H9 (cell line): ENCODE measurements at regions not wholly inside any gene's neighbourhood (a gene's known extent, or its start where the extent isn't known, plus 50 kb on each side); places are given as distances from the start of the nearest gene placed in this dataset.
"Not testable (repeated sequence)": the region's sequence is repeated elsewhere in the genome, so short reads cannot be mapped to it uniquely, and the experiment has no call there.

ENCODE experiments used
- DNase-seq: peaks from one replicate; pipeline ENCODE4 v3.0.0-alpha.2; 2017
- H2AFZ ChIP-seq: one replicate; pipeline ENCODE4 v1.6.1; 2013; ENCODE audit warnings: mild to moderate bottlenecking, low read length, control low read depth, moderate library complexity
- H2AK5ac ChIP-seq: 2 replicates; pipeline ENCODE4 v1.6.1; 2013; ENCODE audit warnings: low read length, control low read depth, mixed read lengths; ENCODE audit not compliant: insufficient read length
- H2BK120ac ChIP-seq: one replicate; pipeline ENCODE4 v1.6.1; 2013; ENCODE audit warnings: low read depth, mild to moderate bottlenecking, low read length, control low read depth, inconsistent platforms; ENCODE audit not compliant: poor library complexity, severe bottlenecking
- H2BK12ac ChIP-seq: 2 replicates; pipeline ENCODE4 v1.6.1; 2013; ENCODE audit warnings: low read length, control low read depth, mixed read lengths, low read depth; ENCODE audit not compliant: insufficient read length
- H2BK15ac ChIP-seq: 2 replicates; pipeline ENCODE4 v1.6.1; 2013; ENCODE audit warnings: low read depth, low read length, control low read depth
- H2BK20ac ChIP-seq: one replicate; pipeline ENCODE4 v1.6.1; 2013; ENCODE audit warnings: low read depth, mild to moderate bottlenecking, low read length, control low read depth, inconsistent platforms; ENCODE audit not compliant: poor library complexity, severe bottlenecking
- H2BK5ac ChIP-seq: 2 replicates; pipeline ENCODE4 v1.6.1; 2013; ENCODE audit warnings: low read length, control low read depth, mixed read lengths; ENCODE audit not compliant: insufficient read length
- H3K14ac ChIP-seq: 2 replicates; pipeline ENCODE4 v1.6.1; 2013; ENCODE audit warnings: low read length, control low read depth; ENCODE audit not compliant: insufficient read depth
- H3K18ac ChIP-seq: 2 replicates; pipeline ENCODE4 v1.6.1; 2013; ENCODE audit warnings: low read depth, mild to moderate bottlenecking, mixed read lengths, low read length, control low read depth; ENCODE audit not compliant: insufficient read length
- H3K23ac ChIP-seq: 2 replicates; pipeline ENCODE4 v1.6.1; 2013; ENCODE audit warnings: low read length, control low read depth, mixed read lengths, low read depth; ENCODE audit not compliant: insufficient read length
- H3K23me2 ChIP-seq: 2 replicates; pipeline ENCODE4 v1.6.1; 2013; ENCODE audit warnings: low read depth, mild to moderate bottlenecking, mixed read lengths, low read length, control low read depth; ENCODE audit not compliant: insufficient read length, poor library complexity, severe bottlenecking
- H3K27ac ChIP-seq: 2 replicates; pipeline ENCODE4 v1.5.1; 2013; ENCODE audit warnings: low read length, control low read depth, mixed read lengths, low read depth; ENCODE audit not compliant: insufficient read length
- H3K27me3 ChIP-seq: 2 replicates; pipeline ENCODE4 v1.6.1; 2013; ENCODE audit warnings: low read length, control low read depth, inconsistent platforms; ENCODE audit not compliant: insufficient read depth
- H3K4ac ChIP-seq: 2 replicates; pipeline ENCODE4 v1.6.1; 2013; ENCODE audit warnings: low read depth, mild to moderate bottlenecking, control low read depth, inconsistent platforms, low read length, moderate library complexity
- H3K4me1 ChIP-seq: 2 replicates; pipeline ENCODE4 v1.6.1; 2013; ENCODE audit warnings: low read length, control low read depth, inconsistent platforms; ENCODE audit not compliant: insufficient read depth
- H3K4me2 ChIP-seq: 2 replicates; pipeline ENCODE4 v1.6.1; 2013; ENCODE audit warnings: low read length, control low read depth, mixed read lengths; ENCODE audit not compliant: insufficient read length, insufficient read depth
- H3K56ac ChIP-seq: 2 replicates; pipeline ENCODE4 v1.6.1; 2013; ENCODE audit warnings: low read depth, mild to moderate bottlenecking, mixed read lengths, low read length, control low read depth; ENCODE audit not compliant: insufficient read length
- H3K79me1 ChIP-seq: 2 replicates; pipeline ENCODE4 v1.6.1; 2013; ENCODE audit warnings: low read depth, mild to moderate bottlenecking, moderate library complexity, low read length, control low read depth, inconsistent platforms; ENCODE audit not compliant: insufficient read depth, poor library complexity, severe bottlenecking
- H3K79me2 ChIP-seq: 2 replicates; pipeline ENCODE4 v1.6.1; 2013; ENCODE audit warnings: low read length, control low read depth, inconsistent platforms; ENCODE audit not compliant: insufficient read depth
- H3K9ac ChIP-seq: 2 replicates; pipeline ENCODE4 v1.6.1; 2013; ENCODE audit warnings: low read length, control low read depth, mixed read lengths; ENCODE audit not compliant: insufficient read length; ENCODE audit errors: extremely low read depth
- H3K9me3 ChIP-seq: one replicate; pipeline ENCODE4 v1.6.1; 2013; ENCODE audit warnings: low read depth, low read length, inconsistent platforms; ENCODE audit not compliant: control insufficient read depth
- H3T11ph ChIP-seq: one replicate; pipeline ENCODE4 v1.6.1; 2013; ENCODE audit warnings: mild to moderate bottlenecking, low read length, control low read depth, inconsistent platforms
- H4K20me1 ChIP-seq: one replicate; pipeline ENCODE4 v1.6.1; 2013; ENCODE audit not compliant: control insufficient read depth, insufficient read length, insufficient read depth
- H4K5ac ChIP-seq: 2 replicates; pipeline ENCODE4 v1.6.1; 2013; ENCODE audit warnings: low read depth, mild to moderate bottlenecking, mixed read lengths, low read length, control low read depth; ENCODE audit not compliant: insufficient read length
- H4K8ac ChIP-seq: replicated peaks from 2 replicates; pipeline ENCODE4 v1.6.1; 2013; ENCODE audit warnings: low read length, control low read depth, mixed read lengths, low read depth; ENCODE audit not compliant: insufficient read length
- H4K91ac ChIP-seq: 2 replicates; pipeline ENCODE4 v1.6.1; 2013; ENCODE audit warnings: low read depth, mild to moderate bottlenecking, moderate library complexity, mixed read lengths, low read length, control low read depth; ENCODE audit not compliant: insufficient read length
- H3K27ac Mint-ChIP-seq, 3 experiments: 2 replicates in 2 of 3; 3 replicates in 1 of 3; pipeline ENCODE4 v1.8.0; 2020 to 2021; ENCODE audit warnings: mixed read lengths in 3 of 3, mild to moderate bottlenecking in 1 of 3, moderate library complexity in 1 of 3
- H3K27me3 Mint-ChIP-seq: 2 replicates; pipeline ENCODE4 v1.8.0; 2021; ENCODE audit warnings: low read depth, mild to moderate bottlenecking, moderate library complexity, mixed read lengths
- H3K36me3 Mint-ChIP-seq, 3 experiments: 2 replicates in 2 of 3; 3 replicates in 1 of 3; pipeline ENCODE4 v1.8.0; 2020 to 2021; ENCODE audit warnings: low read depth in 3 of 3, mixed read lengths in 3 of 3; ENCODE audit not compliant: insufficient read depth in 1 of 3
- H3K4me1 Mint-ChIP-seq, 2 experiments: 2 replicates each; pipeline ENCODE4 v1.8.0; 2020; ENCODE audit warnings: mixed read lengths in 2 of 2
- H3K4me3 Mint-ChIP-seq, 2 experiments: 2 replicates in 1 of 2; 3 replicates in 1 of 2; pipeline ENCODE4 v1.8.0; 2020 to 2021; ENCODE audit warnings: mild to moderate bottlenecking in 2 of 2, mixed read lengths in 2 of 2, moderate library complexity in 1 of 2
- H3K9me3 Mint-ChIP-seq, 2 experiments: 2 replicates in 1 of 2; 3 replicates in 1 of 2; pipeline ENCODE4 v1.8.0; 2020; ENCODE audit warnings: mild to moderate bottlenecking in 2 of 2, mixed read lengths in 2 of 2, moderate library complexity in 1 of 2
- CTCF ChIP-seq: fragments of 200-600 bp; sonication (generic); conservative IDR thresholded peaks from 3 replicates; pipeline ENCODE4 v1.8.0; 2021; ENCODE audit warnings: antibody characterized with exemption, mild to moderate bottlenecking
- WGBS: extraction: QIAGEN DNeasy Blood & Tissue Kit; methylation state at CpG from one replicate; pipeline ENCODE4 v1.1.7; 2013; ENCODE audit warnings: missing lambda C conversion rate, low lambda C conversion rate, mixed read lengths; ENCODE audit not compliant: insufficient read length; ENCODE audit errors: extremely low coverage; 5-methylcytosine and 5-hydroxymethylcytosine counted together

GRCh38 chr7:39984-40740 lies 152.2 kb upstream of the FAM20C start:
- H3K4me3 Mint-ChIP-seq, H4K8ac ChIP-seq, H4K5ac ChIP-seq, H3K27me3 ChIP-seq, H3K36me3 Mint-ChIP-seq, H3K27ac ChIP-seq, H3T11ph ChIP-seq, H2BK120ac ChIP-seq, H2BK5ac ChIP-seq, H3K79me2 ChIP-seq, H3K9ac ChIP-seq, H3K4me1 Mint-ChIP-seq, H3K23ac ChIP-seq, H3K79me1 ChIP-seq, H2BK20ac ChIP-seq, H3K27ac Mint-ChIP-seq, H3K4me2 ChIP-seq, H3K56ac ChIP-seq, H2BK12ac ChIP-seq, H3K4me1 ChIP-seq, H3K4ac ChIP-seq, H2AK5ac ChIP-seq, H2AFZ ChIP-seq, H3K14ac ChIP-seq, H4K91ac ChIP-seq, H3K23me2 ChIP-seq, H2BK15ac ChIP-seq, H4K20me1 ChIP-seq, H3K18ac ChIP-seq, H3K9me3 ChIP-seq, H3K9me3 Mint-ChIP-seq: not testable (repeated sequence)
- DNase-seq: peak; percentile 65
- no CpG with 5 or more reads among the region's 5 CpGs for WGBS
- peak; percentile 64 for TF ChIP-seq CTCF
- H3K27me3 Mint-ChIP-seq: peaks cover 35% of the 10 kb centered on the region
